Epidermal melanocyte (primary cell): ENCODE measurements at regions not wholly inside any gene's neighbourhood (a gene's known extent, or its start where the extent isn't known, plus 50 kb on each side); places are given as distances from the start of the nearest gene placed in this dataset.

Experiments used
- DNase-seq: peaks from one replicate; pipeline ENCODE4 v3.0.0; 2011; ENCODE audit warnings: low spot score; ENCODE audit not compliant: insufficient read length

- DNase-seq: no peak
Observed at GRCh38 chr13:107866032-107866940, 349.1 kb downstream of the LIG4 start.

- no peak for DNase-seq
Observed at GRCh38 chr13:107865643-107866031, 349.7 kb downstream of the LIG4 start.

- DNase-seq: no peak
Observed at GRCh38 chr13:107865318-107865575, 350.1 kb downstream of the LIG4 start.

GRCh38 chr13:107864543-107865317 lies 350.6 kb downstream of the LIG4 start:
- no peak for DNase-seq

- no peak for DNase-seq
Observed at GRCh38 chr13:107860284-107860683, 355.1 kb downstream of the LIG4 start.

GRCh38 chr13:107854880-107855279 lies 360.5 kb downstream of the LIG4 start:
- no peak for DNase-seq

- DNase-seq: no peak
Observed at GRCh38 chr13:107852072-107852471, 363.3 kb downstream of the LIG4 start.

GRCh38 chr13:107851670-107852069 lies 363.7 kb downstream of the LIG4 start:
- DNase-seq: no peak

- no peak for DNase-seq
Observed at GRCh38 chr13:107847406-107847805, 367.9 kb downstream of the LIG4 start.

GRCh38 chr13:107846642-107847041 lies 368.7 kb downstream of the LIG4 start:
- no peak for DNase-seq

- DNase-seq: no peak
Observed at GRCh38 chr13:107845911-107846310, 369.4 kb downstream of the LIG4 start.

- no peak for DNase-seq
Observed at GRCh38 chr13:107843681-107844080, 371.7 kb downstream of the LIG4 start.

GRCh38 chr13:107843281-107843680 lies 372.1 kb downstream of the LIG4 start:
- no peak for DNase-seq

- DNase-seq: no peak
Observed at GRCh38 chr13:107842562-107843180, 372.7 kb downstream of the LIG4 start.

- no peak for DNase-seq
Observed at GRCh38 chr13:107838588-107839161, 376.7 kb downstream of the LIG4 start.

- no peak for DNase-seq
Observed at GRCh38 chr13:107836685-107837084, 378.7 kb downstream of the LIG4 start.

GRCh38 chr13:107835339-107836018 lies 379.9 kb downstream of the LIG4 start:
- no peak for DNase-seq

GRCh38 chr13:107834717-107835116 lies 380.6 kb downstream of the LIG4 start:
- DNase-seq: no peak

GRCh38 chr13:107834281-107834680 lies 381.1 kb downstream of the LIG4 start:
- no peak for DNase-seq

GRCh38 chr13:107832500-107833100 lies 382.7 kb downstream of the LIG4 start:
- DNase-seq: no peak

- DNase-seq: no peak
Observed at GRCh38 chr13:107830804-107831203, 384.5 kb downstream of the LIG4 start.
